ENCODE measurements at regions not wholly inside any gene's neighbourhood (a gene's known extent, or its start where the extent isn't known, plus 50 kb on each side); places are given as distances from the start of the nearest gene placed in this dataset.

DNA sequence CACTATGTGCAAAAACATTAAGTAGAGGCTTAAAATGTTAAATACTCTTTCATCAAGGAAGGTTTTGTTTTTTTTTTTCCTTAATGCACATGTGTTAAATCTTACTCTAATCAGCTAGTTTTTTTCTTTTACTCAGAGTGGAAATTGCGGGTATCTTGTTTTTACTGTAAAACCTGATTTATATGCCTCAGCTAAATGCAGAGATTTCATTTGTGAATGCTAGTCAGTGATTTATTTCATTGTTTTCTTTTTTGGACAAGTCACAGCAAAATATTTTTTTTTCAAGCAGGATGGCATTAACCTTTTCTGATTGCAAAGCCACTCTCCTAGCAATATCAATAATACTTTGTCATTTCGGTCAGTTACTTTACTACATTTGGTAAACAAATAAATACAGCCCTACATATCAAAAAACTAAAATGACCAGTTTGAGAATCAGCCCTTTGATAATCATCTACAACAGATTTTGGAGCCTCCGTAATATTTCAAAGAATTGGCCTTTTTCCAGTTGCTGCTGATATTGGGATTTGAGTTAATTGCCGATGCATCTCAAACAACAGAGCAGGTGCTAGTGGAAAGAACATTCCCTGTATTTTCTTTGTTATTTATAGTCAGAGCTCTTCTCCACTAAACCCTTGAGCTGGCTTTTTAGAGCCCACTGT lies 579.2 kb upstream of the ZNF608 start:
- TF ChIP-seq, protein P1, sequence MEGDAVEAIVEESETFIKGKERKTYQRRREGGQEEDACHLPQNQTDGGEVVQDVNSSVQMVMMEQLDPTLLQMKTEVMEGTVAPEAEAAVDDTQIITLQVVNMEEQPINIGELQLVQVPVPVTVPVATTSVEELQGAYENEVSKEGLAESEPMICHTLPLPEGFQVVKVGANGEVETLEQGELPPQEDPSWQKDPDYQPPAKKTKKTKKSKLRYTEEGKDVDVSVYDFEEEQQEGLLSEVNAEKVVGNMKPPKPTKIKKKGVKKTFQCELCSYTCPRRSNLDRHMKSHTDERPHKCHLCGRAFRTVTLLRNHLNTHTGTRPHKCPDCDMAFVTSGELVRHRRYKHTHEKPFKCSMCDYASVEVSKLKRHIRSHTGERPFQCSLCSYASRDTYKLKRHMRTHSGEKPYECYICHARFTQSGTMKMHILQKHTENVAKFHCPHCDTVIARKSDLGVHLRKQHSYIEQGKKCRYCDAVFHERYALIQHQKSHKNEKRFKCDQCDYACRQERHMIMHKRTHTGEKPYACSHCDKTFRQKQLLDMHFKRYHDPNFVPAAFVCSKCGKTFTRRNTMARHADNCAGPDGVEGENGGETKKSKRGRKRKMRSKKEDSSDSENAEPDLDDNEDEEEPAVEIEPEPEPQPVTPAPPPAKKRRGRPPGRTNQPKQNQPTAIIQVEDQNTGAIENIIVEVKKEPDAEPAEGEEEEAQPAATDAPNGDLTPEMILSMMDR (IDR thresholded peaks at IDR 0.05), result no peak
- no peak for TF ChIP-seq POLR2A (IDR thresholded peaks at IDR 0.05)

Data from lower leg skin (tissue), 3 donors.